Kidney epithelial cell (primary cell): ENCODE measurements at regions not wholly inside any gene's neighbourhood (a gene's known extent, or its start where the extent isn't known, plus 50 kb on each side); places are given as distances from the start of the nearest gene placed in this dataset.

Source experiments
- DNase-seq: peaks from one replicate; pipeline ENCODE4 v3.0.0-alpha.2; 2010; ENCODE audit warnings: low read depth
- H3K27me3 ChIP-seq: 2 replicates; pipeline ENCODE4 v1.6.0; 2011; ENCODE audit warnings: low read length; ENCODE audit not compliant: control insufficient read depth, insufficient read depth
- H3K36me3 ChIP-seq: 2 replicates; pipeline ENCODE4 v1.5.1; 2011; ENCODE audit warnings: low read length; ENCODE audit not compliant: control insufficient read depth, insufficient read depth
- H3K4me3 ChIP-seq: 2 replicates; pipeline ENCODE4 v1.5.1; 2011; ENCODE audit warnings: low read depth, mild to moderate bottlenecking, control low read depth, low read length
- CTCF ChIP-seq: IDR thresholded peaks from 2 replicates; pipeline ENCODE4 v1.5.1; 2011; ENCODE audit warnings: mild to moderate bottlenecking, moderate library complexity, low read length, control low read depth, inconsistent platforms; ENCODE audit not compliant: insufficient read depth, poor library complexity, severe bottlenecking

DNA sequence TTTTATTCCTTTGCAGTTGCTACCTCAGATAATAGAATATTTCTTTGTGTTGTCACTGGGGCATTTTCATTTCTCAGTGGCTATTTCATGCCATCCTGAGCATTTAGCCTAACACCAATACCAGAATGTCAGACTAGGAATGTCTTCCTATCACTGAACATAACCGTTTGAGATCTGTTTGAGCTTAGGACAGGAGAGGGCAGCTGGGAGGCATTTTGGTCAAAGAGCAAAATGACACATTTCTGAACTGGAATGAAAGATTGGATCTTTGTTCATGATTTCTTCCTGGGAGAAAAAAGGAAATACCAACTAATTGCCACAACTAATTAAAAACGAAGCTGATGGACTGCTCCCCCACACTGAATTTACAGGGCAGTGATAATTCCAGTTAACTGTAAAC lies 921.3 kb upstream of the NR2F2 start:
- no peak overlapping the region for H3K4me3 ChIP-seq
- H3K36me3 ChIP-seq: no peaks in the 10 kb centered on the region
- no peaks in the 10 kb centered on the region for H3K27me3 ChIP-seq
- DNase-seq: no peak
- no peak for TF ChIP-seq CTCF

- Histone ChIP-seq H3K4me3 (no peak overlapping the region), H3K27me3 (no peaks in the 10 kb centered on the region), H3K36me3 (no peaks in the 10 kb centered on the region)
- TF ChIP-seq CTCF: no peak
- DNase-seq: no peak
Measured at GRCh38 chr15:95409626-95410310, 920.7 kb upstream of the NR2F2 start.

DNA sequence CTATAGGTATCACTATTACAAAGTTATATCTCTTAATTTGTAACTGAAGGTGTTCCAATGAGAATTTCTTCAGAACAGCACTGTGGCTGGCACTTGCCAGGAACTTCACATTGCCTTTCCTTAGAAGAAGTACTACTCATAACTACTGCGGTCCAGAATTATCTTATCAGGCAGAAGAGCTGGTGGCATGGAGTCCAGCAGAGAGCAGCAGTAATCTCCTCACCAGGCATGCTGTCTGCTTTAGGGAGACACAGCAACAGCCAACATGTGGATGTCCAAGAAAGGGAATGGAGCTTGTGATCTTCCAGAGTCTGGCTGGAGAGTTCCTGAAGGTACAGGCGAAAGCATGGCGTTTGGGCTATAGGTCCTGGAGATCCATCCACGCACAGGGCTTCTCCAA lies 919.7 kb upstream of the NR2F2 start:
- no peak for DNase-seq
- Histone ChIP-seq H3K27me3 (no peaks in the 10 kb centered on the region), H3K36me3 (no peaks in the 10 kb centered on the region), H3K4me3 (no peak overlapping the region)
- no peak for TF ChIP-seq CTCF

DNA sequence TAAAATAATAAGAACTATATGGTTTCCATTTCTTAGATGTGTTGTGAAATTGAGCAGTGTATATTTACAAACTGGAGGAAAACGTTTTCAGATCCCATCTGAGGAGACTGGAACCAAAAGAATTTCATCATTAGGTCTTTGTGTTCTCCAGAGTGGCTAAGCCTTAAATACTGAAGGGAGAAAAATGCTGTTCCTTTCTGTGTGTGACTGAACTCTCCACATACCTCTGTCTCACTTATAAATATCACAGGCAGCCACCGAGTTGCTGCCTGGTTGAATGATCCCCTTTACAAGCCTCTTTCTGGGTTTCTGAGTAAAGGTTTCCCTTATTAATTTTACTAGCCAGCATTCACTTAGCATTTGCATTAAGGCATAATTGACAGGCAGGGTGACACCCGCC lies 913.9 kb upstream of the NR2F2 start:
- no peak for DNase-seq
- H3K27me3 ChIP-seq: no peaks in the 10 kb centered on the region
- no peak overlapping the region for H3K4me3 ChIP-seq
- no peaks in the 10 kb centered on the region for H3K36me3 ChIP-seq
- TF ChIP-seq CTCF: no peak

- no peaks in the 10 kb centered on the region for H3K27me3 ChIP-seq
- DNase-seq: no peak
- H3K36me3 ChIP-seq: no peaks in the 10 kb centered on the region
- H3K4me3 ChIP-seq: no peak overlapping the region
- TF ChIP-seq CTCF: no peak
Measured at GRCh38 chr15:95417761-95418160, 912.7 kb upstream of the NR2F2 start.

GRCh38 chr15:95422255-95422654 lies 908.2 kb upstream of the NR2F2 start:
- Histone ChIP-seq H3K4me3 (no peak overlapping the region), H3K36me3 (no peaks in the 10 kb centered on the region), H3K27me3 (no peaks in the 10 kb centered on the region)
- no peak for TF ChIP-seq CTCF
- DNase-seq: no peak
